PC-3 (cell line): ENCODE measurements at regions not wholly inside any gene's neighbourhood (a gene's known extent, or its start where the extent isn't known, plus 50 kb on each side); places are given as distances from the start of the nearest gene placed in this dataset.
"Not testable (repeated sequence)": the region's sequence is repeated elsewhere in the genome, so short reads cannot be mapped to it uniquely, and the experiment has no call there.

ENCODE experiments used
- ATAC-seq: fragments of 200-7000 bp; cut with Tn5 transposase; 2 replicates; pipeline ENCODE4 v1.9.1; 2020; ENCODE audit warnings: mild to moderate bottlenecking, moderate library complexity
- BruUV-seq: library from RNA; stranded (reverse); fragments of 400-500 nt; replicated peaks from 2 replicates; lab custom pipeline; 2021; lab: Mats Ljungman, UMichigan
- CTCF ChIA-PET: fragments of 300-600 bp; sonication (Branson Sonifier 250); formaldehyde crosslinking; loops from one replicate; lab custom pipeline; 2022; ENCODE audit warnings: antibody characterized with exemption; lab: Charles Lee
- POLR2A ChIA-PET: fragments of 300-600 bp; sonication (Branson Sonifier 250); formaldehyde crosslinking; loops from one replicate; lab custom pipeline; 2022; ENCODE audit warnings: antibody characterized with exemption; ENCODE audit not compliant: unreplicated experiment; lab: Charles Lee
- DNase-seq: peaks from one replicate; pipeline ENCODE4 v3.0.0-alpha.2; 2015
- H2AFZ ChIP-seq: fragments of 300-600 bp; sonication (generic); 2 replicates; pipeline ENCODE4 v1.6.0; 2016; ENCODE audit warnings: antibody characterized with exemption, low read length
- H3F3A ChIP-seq: fragments of 300-600 bp; sonication (generic); one replicate; pipeline ENCODE4 v1.6.0; 2017; ENCODE audit warnings: antibody characterized with exemption, low read length, control low read depth, mild to moderate bottlenecking; ENCODE audit not compliant: unreplicated experiment
- H3K27ac ChIP-seq: fragments of 300-600 bp; sonication (generic); 2 replicates; pipeline ENCODE4 v1.5.1; 2016; ENCODE audit warnings: mild to moderate bottlenecking, low read length
- H3K27me3 ChIP-seq: fragments of 300-600 bp; sonication (generic); 2 replicates; pipeline ENCODE4 v1.6.1; 2016; ENCODE audit warnings: low read length, mixed read lengths
- H3K36me3 ChIP-seq: fragments of 300-600 bp; sonication (generic); 2 replicates; pipeline ENCODE4 v1.6.1; 2016; ENCODE audit warnings: low read depth, mixed run types, low read length, mixed read lengths
- H3K4me1 ChIP-seq: fragments of 300-600 bp; sonication (generic); 2 replicates; pipeline ENCODE4 v1.5.1; 2016; ENCODE audit warnings: low read length; ENCODE audit not compliant: insufficient read depth
- H3K4me2 ChIP-seq: fragments of 300-600 bp; sonication (generic); 2 replicates; pipeline ENCODE4 v1.6.0; 2016; ENCODE audit warnings: low read length
- H3K4me3 ChIP-seq: fragments of 300-600 bp; sonication (generic); 2 replicates; pipeline ENCODE4 v1.5.1; 2016; ENCODE audit warnings: mild to moderate bottlenecking, low read length, mixed read lengths
- H3K79me2 ChIP-seq: fragments of 300-600 bp; sonication (generic); 2 replicates; pipeline ENCODE4 v1.6.1; 2017; ENCODE audit warnings: low read length, mixed read lengths
- H3K9ac ChIP-seq: fragments of 300-600 bp; sonication (generic); 2 replicates; pipeline ENCODE4 v1.6.0; 2016; ENCODE audit warnings: mild to moderate bottlenecking, low read length
- H3K9me2 ChIP-seq: fragments of 300-600 bp; sonication (generic); replicated peaks from 2 replicates; pipeline ENCODE4 v1.6.1; 2016; ENCODE audit warnings: mixed run types, low read length, mixed read lengths
- H3K9me3 ChIP-seq: fragments of 300-600 bp; sonication (generic); 2 replicates; pipeline ENCODE4 v1.6.1; 2016; ENCODE audit warnings: low read length, mixed read lengths
- H4K20me1 ChIP-seq: fragments of 300-600 bp; sonication (generic); 2 replicates; pipeline ENCODE4 v1.6.1; 2016; ENCODE audit warnings: low read length, mixed read lengths
- CTCF ChIP-seq: fragments of 300-600 bp; sonication (generic); conservative IDR thresholded peaks from 2 replicates; pipeline ENCODE4 v1.5.1; 2017; ENCODE audit warnings: antibody characterized with exemption, low read depth, mild to moderate bottlenecking, low read length
- EZH2 ChIP-seq: fragments of 300-600 bp; sonication (generic); IDR thresholded peaks from one replicate; pipeline ENCODE4 v1.6.1; 2017; ENCODE audit warnings: antibody characterized with exemption, mild to moderate bottlenecking, low read length; ENCODE audit not compliant: unreplicated experiment
- EZH2phosphoT487 ChIP-seq: fragments of 300-600 bp; sonication (generic); IDR thresholded peaks from 2 replicates; pipeline ENCODE4 v1.6.1; 2018; ENCODE audit warnings: mild to moderate bottlenecking, antibody characterized with exemption, low read length, borderline replicate concordance
- intact Hi-C: fragments of 100-400 bp; cut with micrococcal nuclease; formaldehyde crosslinking; loops from 2 replicates; pipeline ENCODE4 v1.9.0; 2023

GRCh38 chr1:199087144-199087543 lies 448.3 kb downstream of the PTPRC start:
- Histone ChIP-seq H3K9me3 (no peaks in the 10 kb centered on the region), H3K79me2 (no peaks in the 10 kb centered on the region), H3K36me3 (no peaks in the 10 kb centered on the region), H3K9me2 (no peaks in the 10 kb centered on the region), H3K4me2 (no peak overlapping the region), H2AFZ (no peak overlapping the region), H3K4me3 (no peak overlapping the region), H3K4me1 (no peaks in the 10 kb centered on the region), H3K9ac (no peak overlapping the region), H3F3A (no peaks in the 10 kb centered on the region), H3K27me3 (no peaks in the 10 kb centered on the region), H4K20me1 (no peaks in the 10 kb centered on the region), H3K27ac (no peak overlapping the region)
- no TSS peak for BruUV-seq
- intact Hi-C loops, result no loop called here
- no peak for DNase-seq
- no peak for TF ChIP-seq CTCF
- no peak for TF ChIP-seq EZH2
- ChIA-PET CTCF (no interaction called here), POLR2A (no interaction called here)
- ATAC-seq, result no peak

GRCh38 chr1:199089393-199090122 lies 450.7 kb downstream of the PTPRC start:
- ATAC-seq (no peak), DNase-seq (no peak)
- H3K36me3 ChIP-seq, result no peaks in the 10 kb centered on the region
- no peak overlapping the region for H3K9ac ChIP-seq
- no peak overlapping the region for H3K27ac ChIP-seq
- H3K9me3 ChIP-seq, result no peaks in the 10 kb centered on the region
- H3K27me3 ChIP-seq, result no peaks in the 10 kb centered on the region
- BruUV-seq, result no TSS peak
- intact Hi-C loops, result no loop called here
- no peaks in the 10 kb centered on the region for H4K20me1 ChIP-seq
- H3K4me1 ChIP-seq, result no peaks in the 10 kb centered on the region
- no peaks in the 10 kb centered on the region for H3F3A ChIP-seq
- no peaks in the 10 kb centered on the region for H3K9me2 ChIP-seq
- H3K79me2 ChIP-seq, result no peaks in the 10 kb centered on the region
- TF ChIP-seq EZH2phosphoT487 (no peak), CTCF (no peak), EZH2 (no peak)
- POLR2A ChIA-PET, result no interaction called here
- CTCF ChIA-PET, result no interaction called here
- H3K4me3 ChIP-seq, result no peak overlapping the region
- no peak overlapping the region for H3K4me2 ChIP-seq
- no peak overlapping the region for H2AFZ ChIP-seq

- ATAC-seq, H3K9me3 ChIP-seq, H3K9ac ChIP-seq, BruUV-seq, DNase-seq, H3K27me3 ChIP-seq, H3F3A ChIP-seq, CTCF ChIA-PET, intact Hi-C loops, H2AFZ ChIP-seq, H3K36me3 ChIP-seq, H3K4me2 ChIP-seq, H3K9me2 ChIP-seq, H3K79me2 ChIP-seq, H4K20me1 ChIP-seq, H3K4me3 ChIP-seq, POLR2A ChIA-PET, H3K4me1 ChIP-seq, H3K27ac ChIP-seq: not testable (repeated sequence)
Measured at GRCh38 chr1:199095628-199096027, 456.8 kb downstream of the PTPRC start.
